DMS 273 (cell line): ENCODE measurements at regions not wholly inside any gene's neighbourhood (a gene's known extent, or its start where the extent isn't known, plus 50 kb on each side); places are given as distances from the start of the nearest gene placed in this dataset.

Experiments used
- DNase-seq: peaks from one replicate; lab custom pipeline; 2025; ENCODE audit not compliant: unreplicated experiment; lab: John Stamatoyannopoulos, UW

GRCh38 chr15:39230908-39231285 lies 350.0 kb upstream of the THBS1 start:
- DNase-seq: no peak

- DNase-seq: no peak
Observed at GRCh38 chr15:39232512-39232911, 348.4 kb upstream of the THBS1 start.

GRCh38 chr15:39235084-39235795 lies 345.6 kb upstream of the THBS1 start:
- DNase-seq: no peak

GRCh38 chr15:39236375-39236774 lies 344.5 kb upstream of the THBS1 start:
- DNase-seq: no peak

- no peak for DNase-seq
Observed at GRCh38 chr15:39238443-39238842, 342.4 kb upstream of the THBS1 start.

GRCh38 chr15:39239562-39239961 lies 341.3 kb upstream of the THBS1 start:
- DNase-seq: no peak

GRCh38 chr15:39242345-39242744 lies 338.5 kb upstream of the THBS1 start:
- peak; percentile 29 for DNase-seq

GRCh38 chr15:39243396-39243795 lies 337.5 kb upstream of the THBS1 start:
- no peak for DNase-seq

GRCh38 chr15:39244776-39245175 lies 336.1 kb upstream of the THBS1 start:
- no peak for DNase-seq

- DNase-seq: no peak
Observed at GRCh38 chr15:39246523-39246922, 334.4 kb upstream of the THBS1 start.

GRCh38 chr15:39247574-39247973 lies 333.3 kb upstream of the THBS1 start:
- no peak for DNase-seq

- no peak for DNase-seq
Observed at GRCh38 chr15:39248204-39248603, 332.7 kb upstream of the THBS1 start.

- DNase-seq: no peak
Observed at GRCh38 chr15:39250001-39250400, 330.9 kb upstream of the THBS1 start.

GRCh38 chr15:39250460-39251186 lies 330.3 kb upstream of the THBS1 start:
- DNase-seq: no peak

- DNase-seq: no peak
Observed at GRCh38 chr15:39251413-39252133, 329.3 kb upstream of the THBS1 start.

- peak; percentile 59 for DNase-seq
Observed at GRCh38 chr15:39252134-39252470, 328.8 kb upstream of the THBS1 start.

- no peak for DNase-seq
Observed at GRCh38 chr15:39253552-39253951, 327.3 kb upstream of the THBS1 start.

- no peak for DNase-seq
Observed at GRCh38 chr15:39254181-39254580, 326.7 kb upstream of the THBS1 start.

GRCh38 chr15:39255760-39256159 lies 325.1 kb upstream of the THBS1 start:
- peak; percentile 96 for DNase-seq

GRCh38 chr15:39260391-39260790 lies 320.5 kb upstream of the THBS1 start:
- no peak for DNase-seq

GRCh38 chr15:39260791-39261190 lies 320.1 kb upstream of the THBS1 start:
- no peak for DNase-seq
